B cell (primary cell): ENCODE measurements at regions not wholly inside any gene's neighbourhood (a gene's known extent, or its start where the extent isn't known, plus 50 kb on each side); places are given as distances from the start of the nearest gene placed in this dataset.

ENCODE experiments used
- CTCF ChIP-seq: fragments of 200-600 bp; IDR thresholded peaks from one replicate; pipeline ENCODE4 v1.8.0; 2022; ENCODE audit warnings: antibody characterized with exemption, mild to moderate bottlenecking
- EZH2 ChIP-seq: IDR thresholded peaks from 2 replicates; pipeline ENCODE4 v1.6.1; 2012; ENCODE audit warnings: borderline replicate concordance, low read depth, mild to moderate bottlenecking, moderate library complexity, low read length; ENCODE audit not compliant: insufficient read depth, poor library complexity, severe bottlenecking

GRCh38 chr1:166368030-166368429 is 201.2 kb upstream of the FAM78B start:
- no peak for TF ChIP-seq CTCF
- TF ChIP-seq EZH2 = no peak
